ENCODE measurements at regions not wholly inside any gene's neighbourhood (a gene's known extent, or its start where the extent isn't known, plus 50 kb on each side); places are given as distances from the start of the nearest gene placed in this dataset.

- no peak for DNase-seq
These were observed 103.1 kb upstream of the PDZRN3 start for GRCh38 chr3:73727854-73728253.

DNA sequence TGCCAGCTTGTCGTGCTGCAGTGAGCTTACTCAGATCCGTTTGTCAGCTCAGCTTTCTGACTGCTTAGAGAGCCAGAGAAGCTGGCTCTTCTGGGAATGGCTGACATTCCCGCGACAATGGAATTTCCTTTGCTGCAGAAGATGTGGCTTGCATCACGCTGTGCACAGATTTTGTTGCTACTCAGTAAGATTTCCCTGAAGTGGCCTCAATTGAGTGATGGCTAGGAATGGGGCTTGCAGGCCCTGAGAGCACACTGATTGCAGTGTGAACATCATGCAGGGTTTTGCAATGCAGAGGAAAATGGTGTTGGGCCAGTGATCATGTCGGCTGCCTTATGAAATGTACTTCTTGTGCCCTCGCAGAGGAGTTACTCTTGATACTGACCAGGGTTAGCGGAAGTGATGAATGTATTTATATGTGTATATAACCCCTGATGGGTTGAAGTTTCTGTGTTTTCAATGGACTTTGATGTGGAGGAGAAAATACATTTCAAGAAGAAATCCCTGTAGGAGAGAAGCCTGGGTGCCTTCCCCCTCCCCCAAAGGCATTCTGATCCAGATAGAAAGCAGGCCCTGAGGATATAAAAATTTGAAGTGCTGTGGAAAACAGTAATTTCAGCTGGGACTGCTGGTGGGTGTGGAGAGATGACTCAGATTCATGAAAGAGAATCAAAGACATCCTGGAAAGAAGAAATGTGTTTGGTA lies 102.5 kb upstream of the PDZRN3 start:
- DNase-seq, result no peak

DNA sequence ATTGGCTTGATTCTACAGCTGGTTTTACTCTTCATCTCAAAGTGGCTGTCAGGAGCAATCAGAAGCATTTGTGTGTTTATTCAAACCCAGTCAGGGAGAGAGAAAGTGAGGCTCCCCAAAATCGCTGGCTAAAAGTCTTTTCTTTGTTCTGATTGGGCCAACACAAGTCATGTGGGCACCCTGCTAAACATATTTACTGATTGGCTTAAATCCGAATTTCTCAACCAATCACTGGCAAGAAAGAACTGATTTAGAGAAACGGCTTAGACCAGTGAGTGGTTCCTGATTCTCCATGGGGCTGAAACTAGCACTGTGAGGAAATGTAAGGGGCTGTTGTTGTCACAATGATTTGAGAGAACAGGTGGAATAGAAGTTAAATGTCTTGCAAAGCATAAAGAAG lies 98.9 kb upstream of the PDZRN3 start:
- no peak for DNase-seq

- no peak for DNase-seq
These were observed 95.1 kb upstream of the PDZRN3 start for GRCh38 chr3:73719861-73720260.

GRCh38 chr3:73719413-73719851 lies 94.7 kb upstream of the PDZRN3 start:
- no peak for DNase-seq

GRCh38 chr3:73718326-73719110 lies 93.8 kb upstream of the PDZRN3 start:
- no peak for DNase-seq

DNA sequence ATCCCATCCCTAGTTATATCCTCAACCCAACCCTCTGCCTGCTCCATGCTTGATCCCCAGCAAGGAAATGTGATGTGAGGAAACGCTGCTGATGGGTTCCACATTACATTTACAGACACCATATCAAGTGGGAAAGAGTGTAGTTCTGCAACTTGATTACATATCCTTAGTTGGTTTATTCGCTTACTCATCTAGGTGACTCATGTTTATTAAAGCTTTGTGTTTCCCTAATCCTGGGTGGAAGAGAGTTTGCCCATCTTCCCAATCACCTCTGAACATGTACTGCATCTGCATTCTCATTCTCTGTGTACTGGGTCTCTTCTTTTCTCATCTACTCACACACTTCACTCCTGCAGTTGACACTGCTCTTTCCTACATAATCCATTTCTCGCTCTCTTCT lies 91.7 kb upstream of the PDZRN3 start:
- DNase-seq, result no peak

- DNase-seq, result no peak
These were observed 85.6 kb upstream of the PDZRN3 start for GRCh38 chr3:73710340-73710739.

DNA sequence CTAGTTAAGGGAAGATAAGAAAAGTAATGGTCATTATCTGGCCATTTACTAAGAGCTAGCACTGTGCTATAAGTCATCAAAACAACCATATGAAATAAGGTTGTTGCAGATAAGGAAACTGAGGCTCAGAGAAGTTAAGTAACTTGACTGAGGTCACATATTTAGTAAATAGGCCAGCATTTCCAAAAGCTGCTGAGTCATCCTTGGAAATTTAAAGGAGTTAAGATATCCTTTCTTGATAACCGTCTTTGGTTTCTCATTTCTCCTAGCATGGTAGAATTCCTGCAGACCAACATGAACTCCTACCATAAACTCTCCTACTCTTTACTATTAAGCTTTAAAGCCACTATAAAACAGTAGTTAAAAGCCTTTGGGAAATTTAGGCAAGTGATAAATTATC lies 85.0 kb upstream of the PDZRN3 start:
- DNase-seq, result no peak

GRCh38 chr3:73708956-73709355 lies 84.2 kb upstream of the PDZRN3 start:
- DNase-seq, result no peak

DNA sequence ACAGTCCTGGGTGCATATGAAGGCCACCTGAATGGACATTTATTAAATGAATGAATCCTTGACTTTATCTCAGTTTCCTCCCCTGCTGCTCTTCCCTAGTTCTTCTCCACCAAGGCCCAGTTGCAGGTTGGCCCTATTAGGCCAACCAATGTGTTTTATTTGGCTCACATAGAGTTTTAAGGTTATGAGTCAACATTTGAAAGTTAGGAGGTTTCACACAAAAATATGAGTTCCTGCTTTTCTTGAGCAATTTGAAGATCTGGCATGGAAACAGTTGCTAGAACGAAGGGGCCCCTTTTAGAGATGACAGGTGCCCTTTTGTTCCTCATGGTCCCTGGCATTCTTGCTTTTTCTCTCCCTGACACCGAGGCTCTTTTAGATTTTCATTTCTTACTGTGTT lies 83.0 kb upstream of the PDZRN3 start:
- no peak for DNase-seq

- DNase-seq, result peak; percentile 47 to 77
These were observed 82.0 kb upstream of the PDZRN3 start for GRCh38 chr3:73706771-73707170.

- no peak for DNase-seq
These were observed 81.1 kb upstream of the PDZRN3 start for GRCh38 chr3:73705792-73706191.

- DNase-seq, result no peak
These were observed 74.6 kb upstream of the PDZRN3 start for GRCh38 chr3:73699327-73699726.

GRCh38 chr3:73697020-73697419 lies 72.3 kb upstream of the PDZRN3 start:
- no peak for DNase-seq

GRCh38 chr3:73695841-73696240 lies 71.1 kb upstream of the PDZRN3 start:
- no peak for DNase-seq

DNA sequence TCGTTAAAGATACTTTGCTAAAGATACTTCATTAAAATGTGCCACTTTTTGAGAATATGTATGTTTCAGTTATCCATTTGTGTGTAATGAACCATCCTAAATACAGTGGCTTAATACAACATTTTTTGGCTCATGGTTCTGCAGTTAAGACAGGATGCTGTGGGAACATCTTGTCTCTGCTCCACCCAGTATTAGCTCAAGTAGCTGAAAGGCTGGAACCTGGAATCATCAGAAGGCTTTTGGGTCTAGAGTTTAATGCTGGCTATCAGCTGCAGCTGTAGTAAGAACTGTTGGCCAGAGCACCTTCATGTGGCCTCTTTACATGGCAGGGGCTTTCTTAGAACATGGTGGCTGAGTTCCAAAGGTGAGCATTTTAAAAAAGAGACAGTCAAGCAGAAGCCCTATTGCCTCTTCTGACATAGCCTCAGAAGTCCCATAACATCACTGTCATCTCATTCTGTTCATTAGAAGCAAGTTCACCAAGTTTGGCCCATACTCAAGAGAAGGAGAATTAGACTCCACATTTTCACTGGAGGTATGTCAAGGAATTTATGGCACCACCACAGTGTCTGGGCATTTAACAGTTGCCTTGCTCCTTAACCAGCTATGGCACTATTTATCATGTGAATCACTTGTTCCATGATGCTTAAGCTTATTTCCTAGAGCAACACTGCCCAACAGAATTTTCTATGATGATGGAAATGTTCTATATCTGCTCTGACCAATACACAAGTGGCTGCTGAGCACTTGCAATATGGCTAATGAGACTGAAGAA lies 70.4 kb upstream of the PDZRN3 start:
- DNase-seq, result no peak

GRCh38 chr3:73687106-73688004 lies 62.6 kb upstream of the PDZRN3 start:
- no peak for DNase-seq

- peak in 1 of 2 experiments; percentile 30 for DNase-seq
These were observed 60.3 kb upstream of the PDZRN3 start for GRCh38 chr3:73685061-73685460.

DNA sequence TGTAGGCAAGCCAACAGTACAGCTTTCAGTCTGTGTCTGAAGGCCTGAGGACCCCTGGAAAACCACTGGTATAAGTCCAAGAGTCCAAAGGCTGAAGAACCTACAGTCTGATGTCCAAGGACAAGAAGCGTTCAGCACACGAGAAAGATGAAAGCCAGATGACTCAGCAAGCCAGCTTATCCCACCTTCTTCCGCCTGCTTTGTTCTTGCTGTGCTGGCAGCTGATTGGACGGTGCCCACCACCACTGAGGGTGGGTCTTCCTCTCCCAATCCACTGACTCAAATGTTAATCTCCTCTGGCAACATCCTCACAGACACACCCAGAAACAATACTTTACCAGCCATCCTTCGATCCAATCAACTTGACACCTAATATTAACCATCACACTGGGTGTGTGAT lies 59.0 kb upstream of the PDZRN3 start:
- DNase-seq, result no peak

GRCh38 chr3:73681610-73682009 lies 56.9 kb upstream of the PDZRN3 start:
- DNase-seq, result no peak

DNA sequence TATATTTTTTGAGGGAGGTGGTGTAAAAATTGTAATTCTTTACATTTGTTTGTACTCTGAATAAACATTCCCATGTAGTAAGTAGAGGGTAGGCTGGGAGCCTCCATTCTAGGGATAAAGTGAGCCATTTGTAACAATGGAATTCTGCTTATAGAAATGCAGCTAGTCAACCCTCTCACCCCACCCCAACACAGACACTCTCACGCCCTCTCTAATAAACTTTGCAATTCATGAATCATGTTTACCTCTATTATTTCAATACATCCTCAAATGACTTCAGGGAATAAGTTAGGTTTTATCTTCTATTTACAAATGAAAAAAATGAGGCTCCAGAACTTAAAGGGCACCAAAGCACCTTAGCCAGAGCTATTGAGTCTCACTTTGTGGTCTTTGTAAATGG lies 56.5 kb upstream of the PDZRN3 start:
- DNase-seq, result no peak

All from NCI-H524 (cell line).